HCT116 (cell line): ENCODE measurements at regions not wholly inside any gene's neighbourhood (a gene's known extent, or its start where the extent isn't known, plus 50 kb on each side); places are given as distances from the start of the nearest gene placed in this dataset.

Experiments
- ATAC-seq: fragments of 200-7000 bp; cut with Tn5 transposase; 2 replicates; pipeline ENCODE4 v1.9.1; 2020; ENCODE audit warnings: mild to moderate bottlenecking, moderate library complexity
- BruUV-seq: library from RNA; stranded (reverse); fragments of 400-500 nt; replicated peaks from 2 replicates; lab custom pipeline; 2021; lab: Mats Ljungman, UMichigan
- CTCF ChIA-PET: fragments of 300-600 bp; sonication (Branson Sonifier 250); formaldehyde crosslinking; loops from one replicate; lab custom pipeline; 2021; ENCODE audit warnings: antibody characterized with exemption; lab: Charles Lee
- POLR2A ChIA-PET: fragments of 300-600, 350-600 bp; sonication (Branson Sonifier 250); formaldehyde crosslinking; loops from one replicate; lab custom pipeline; 2021; ENCODE audit warnings: antibody characterized with exemption; lab: Charles Lee
- RAD21 ChIA-PET, 2 experiments: fragments of 300-600 bp; sonication (Branson Sonifier 250); formaldehyde crosslinking; loops; one replicate each; lab custom pipeline; 2023; ENCODE audit warnings: low total read pairs in 2 of 2; ENCODE audit not compliant: uncharacterized antibody in 2 of 2, unreplicated experiment in 2 of 2, low non-redundant PET in 1 of 2; lab: Charles Lee
- DNase-seq: peaks from one replicate; pipeline ENCODE4 v3.0.0-alpha.2; 2010; ENCODE audit warnings: low read depth, low spot score
- H2AFZ ChIP-seq: fragments of 200-600 bp; shearing (Covaris generic), sonication (generic); 2 replicates; pipeline ENCODE4 v1.6.1; 2017; ENCODE audit warnings: low read depth, mixed run types, mixed read lengths, antibody characterized with exemption, low read length; ENCODE audit not compliant: poor library complexity, severe bottlenecking
- H3K27ac ChIP-seq: 2 replicates; pipeline ENCODE4 v1.5.1; 2012; ENCODE audit warnings: low read depth, low read length
- H3K27me3 ChIP-seq: fragments of 200-600 bp; sonication (generic); 2 replicates; pipeline ENCODE4 v1.6.1; 2016; ENCODE audit warnings: mixed run types, low read length, mixed read lengths; ENCODE audit not compliant: insufficient read depth
- H3K36me3 ChIP-seq, 2 experiments: fragments of 200-500 bp in 1 of 2; fragments of 200-600 bp in 1 of 2; sonication (Bioruptor generic) in 1 of 2; sonication (generic) in 1 of 2; 2 replicates each; pipeline versions ENCODE4 v1.5.1 to v1.6.1; 2014 to 2016; ENCODE audit warnings: low read length in 2 of 2, inconsistent platforms in 1 of 2, mixed read lengths in 1 of 2, mixed run types in 1 of 2; ENCODE audit not compliant: insufficient read depth in 2 of 2, control insufficient read depth in 1 of 2
- H3K4me1 ChIP-seq, 2 experiments: fragments of 200-600 bp in 1 of 2; sonication (generic) in 1 of 2; 2 replicates each; pipeline versions ENCODE4 v1.5.1 to v1.6.1; 2012 to 2017; ENCODE audit warnings: low read length in 2 of 2, inconsistent platforms in 1 of 2, mild to moderate bottlenecking in 1 of 2, mixed read lengths in 1 of 2, mixed run types in 1 of 2, moderate library complexity in 1 of 2; ENCODE audit not compliant: insufficient read depth in 2 of 2, control insufficient read depth in 1 of 2
- H3K4me2 ChIP-seq: fragments of 200-600 bp; sonication (generic); 2 replicates; pipeline ENCODE4 v1.6.1; 2017; ENCODE audit warnings: mixed run types, low read length, mixed read lengths
- H3K4me3 ChIP-seq, 2 experiments: fragments of 200-600 bp in 1 of 2; sonication (generic) in 1 of 2; replicated peaks in 1 of 2; 2 replicates each; pipeline ENCODE4 v1.5.1; 2011 to 2016; ENCODE audit warnings: low read length in 2 of 2, control low read depth in 1 of 2, low read depth in 1 of 2, mild to moderate bottlenecking in 1 of 2, mixed read lengths in 1 of 2, mixed run types in 1 of 2
- H3K79me2 ChIP-seq: fragments of 200-600 bp; sonication (generic); 2 replicates; pipeline ENCODE4 v1.6.1; 2017; ENCODE audit warnings: mild to moderate bottlenecking, mixed run types, low read length, moderate library complexity, mixed read lengths; ENCODE audit not compliant: insufficient read depth
- H3K9ac ChIP-seq: fragments of 200-600 bp; sonication (generic); 2 replicates; pipeline ENCODE4 v1.6.1; 2016; ENCODE audit warnings: low read length, mixed read lengths
- H3K9me2 ChIP-seq: fragments of 200-600 bp; sonication (generic), shearing (Covaris generic); 2 replicates; pipeline ENCODE4 v1.6.1; 2017; ENCODE audit warnings: mixed run types, mild to moderate bottlenecking, moderate library complexity; ENCODE audit not compliant: insufficient read depth
- H3K9me3 ChIP-seq, 2 experiments: fragments of 200-500 bp in 1 of 2; fragments of 200-600 bp in 1 of 2; sonication (Bioruptor generic) in 1 of 2; sonication (generic) in 1 of 2; 2 replicates each; pipeline ENCODE4 v1.6.1; 2014 to 2017; ENCODE audit warnings: low read length in 2 of 2, mixed read lengths in 2 of 2, inconsistent platforms in 1 of 2, low read depth in 1 of 2, mild to moderate bottlenecking in 1 of 2, mixed run types in 1 of 2, moderate library complexity in 1 of 2; ENCODE audit not compliant: control insufficient read depth in 1 of 2, insufficient read depth in 1 of 2
- H4K20me1 ChIP-seq: fragments of 200-600 bp; sonication (generic), shearing (Covaris generic); 2 replicates; pipeline ENCODE4 v1.6.1; 2017; ENCODE audit warnings: mixed run types, mild to moderate bottlenecking, moderate library complexity; ENCODE audit not compliant: insufficient read depth
- ATF3 ChIP-seq: IDR thresholded peaks from 2 replicates; pipeline ENCODE4 v1.6.1; 2012
- CBX3 ChIP-seq: IDR thresholded peaks from 2 replicates; pipeline ENCODE4 v1.6.1; 2012; ENCODE audit warnings: low read depth
- CEBPB ChIP-seq: IDR thresholded peaks from 2 replicates; pipeline ENCODE4 v1.6.1; 2012; ENCODE audit warnings: low read depth
- CTCF ChIP-seq, 3 experiments: fragments of 200-600 bp in 1 of 3; sonication (generic) in 1 of 3; IDR thresholded peaks in 2 of 3; conservative IDR thresholded peaks in 1 of 3; 2 replicates each; pipeline ENCODE4 v1.5.1; 2012 to 2017; ENCODE audit warnings: low read depth in 2 of 3, low read length in 2 of 3, antibody characterized with exemption in 1 of 3, borderline replicate concordance in 1 of 3, control low read depth in 1 of 3, mild to moderate bottlenecking in 1 of 3, mixed read lengths in 1 of 3, mixed run types in 1 of 3, moderate library complexity in 1 of 3; ENCODE audit not compliant: insufficient read depth in 1 of 3
- EGR1 ChIP-seq: IDR thresholded peaks from 2 replicates; pipeline ENCODE4 v1.6.1; 2012; ENCODE audit warnings: low read depth
- ELF1 ChIP-seq: IDR thresholded peaks from 2 replicates; pipeline ENCODE4 v1.6.1; 2012; ENCODE audit warnings: low read depth, borderline replicate concordance
- EZH2 ChIP-seq: fragments of 200-600 bp; sonication (generic); IDR thresholded peaks from 2 replicates; pipeline ENCODE4 v1.6.1; 2017; ENCODE audit warnings: antibody characterized with exemption, mixed run types
- EZH2phosphoT487 ChIP-seq: fragments of 200-600 bp; IDR thresholded peaks from 2 replicates; pipeline ENCODE4 v1.6.1; 2018; ENCODE audit warnings: antibody characterized with exemption, borderline replicate concordance
- FOSL1 ChIP-seq: IDR thresholded peaks from 2 replicates; pipeline ENCODE4 v1.6.1; 2012; ENCODE audit warnings: low read depth
- MAX ChIP-seq: IDR thresholded peaks from 2 replicates; pipeline ENCODE4 v1.6.1; 2012
- POLR2A ChIP-seq: IDR thresholded peaks from 2 replicates; pipeline ENCODE4 v1.7.0; 2011; ENCODE audit warnings: borderline replicate concordance; ENCODE audit not compliant: insufficient read depth, insufficient read length; ENCODE audit errors: extremely low read depth
- POLR2AphosphoS5 ChIP-seq: IDR thresholded peaks from 2 replicates; pipeline ENCODE4 v1.6.1; 2011; ENCODE audit warnings: mild to moderate bottlenecking, low read depth, low read length, moderate library complexity
- RAD21 ChIP-seq: IDR thresholded peaks from 2 replicates; pipeline ENCODE4 v1.6.1; 2012; ENCODE audit warnings: low read depth, mild to moderate bottlenecking
- REST ChIP-seq: IDR thresholded peaks from 2 replicates; pipeline ENCODE4 v1.6.1; 2012; ENCODE audit warnings: low read depth
- SIN3A ChIP-seq: IDR thresholded peaks from 2 replicates; pipeline ENCODE4 v1.6.1; 2012; ENCODE audit warnings: low read depth
- SP1 ChIP-seq: IDR thresholded peaks from 2 replicates; pipeline ENCODE4 v1.6.1; 2012; ENCODE audit warnings: low read depth
- SRF ChIP-seq: IDR thresholded peaks from 2 replicates; pipeline ENCODE4 v1.6.1; 2012; ENCODE audit warnings: low read depth
- ZBTB33 ChIP-seq: IDR thresholded peaks from 2 replicates; pipeline ENCODE4 v1.6.1; 2011; ENCODE audit warnings: mild to moderate bottlenecking, low read length, moderate library complexity; ENCODE audit not compliant: insufficient replicate concordance; ENCODE audit errors: extremely low read depth
- ZFX ChIP-seq: fragments of 450-650 bp; IDR thresholded peaks from 2 replicates; pipeline ENCODE4 v1.6.1; 2017
- ZNF274 ChIP-seq: fragments of 200-500 bp; sonication (Bioruptor generic); IDR thresholded peaks from 2 replicates; pipeline ENCODE4 v1.6.1; 2014; ENCODE audit warnings: mild to moderate bottlenecking, low read depth, low read length, inconsistent platforms
- intact Hi-C: fragments of 100-400 bp; cut with micrococcal nuclease; formaldehyde crosslinking; loops from 2 replicates; pipeline ENCODE4 v1.10.0; 2022

GRCh38 chr22:27168681-27169080 is 511.3 kb downstream of the MIAT start:
- TF ChIP-seq ZFX (no peak), CEBPB (no peak), ELF1 (no peak), ATF3 (no peak), EGR1 (no peak), EZH2phosphoT487 (no peak), ZBTB33 (no peak), REST (no peak), RAD21 (no peak), POLR2A (no peak), MAX (no peak), CTCF (IDR thresholded peaks at IDR 0.05 in 2 of 3, conservative IDR thresholded peaks at IDR 0.05 in 1 of 3; ENCODE audit: borderline replicate concordance in 1 of 3, insufficient read depth in 1 of 3, low read depth in 2 of 3, low read length in 2 of 3) (no peak), SIN3A (no peak), SP1 (no peak), POLR2AphosphoS5 (no peak), FOSL1 (no peak), SRF (no peak), ZNF274 (no peak), EZH2 (no peak), CBX3 (no peak)
- RAD21 ChIA-PET: no interaction called here
- peaks cover 10 to 14% of the 10 kb centered on the region in 2 experiments for H3K4me1 ChIP-seq
- ATAC-seq (no peak), DNase-seq (no peak)
- no peaks in the 10 kb centered on the region for H3K36me3 ChIP-seq
- no peaks in the 10 kb centered on the region for H3K9me2 ChIP-seq
- H3K79me2 ChIP-seq: no peaks in the 10 kb centered on the region
- no peaks in the 10 kb centered on the region for H4K20me1 ChIP-seq
- no peaks in the 10 kb centered on the region for H3K9me3 ChIP-seq
- CTCF ChIA-PET: no interaction called here
- no peak overlapping the region for H2AFZ ChIP-seq
- POLR2A ChIA-PET: no interaction called here
- intact Hi-C loops: no loop called here
- H3K9ac ChIP-seq: no peak overlapping the region
- no TSS peak for BruUV-seq
- H3K4me3 ChIP-seq: no peak overlapping the region
- no peak overlapping the region for H3K27ac ChIP-seq
- H3K4me2 ChIP-seq: no peak overlapping the region
- H3K27me3 ChIP-seq: peaks cover 8% of the 10 kb centered on the region; the same call in 1 of the 2 replicates
